ENCODE measurements at regions not wholly inside any gene's neighbourhood (a gene's known extent, or its start where the extent isn't known, plus 50 kb on each side); places are given as distances from the start of the nearest gene placed in this dataset.

DNA sequence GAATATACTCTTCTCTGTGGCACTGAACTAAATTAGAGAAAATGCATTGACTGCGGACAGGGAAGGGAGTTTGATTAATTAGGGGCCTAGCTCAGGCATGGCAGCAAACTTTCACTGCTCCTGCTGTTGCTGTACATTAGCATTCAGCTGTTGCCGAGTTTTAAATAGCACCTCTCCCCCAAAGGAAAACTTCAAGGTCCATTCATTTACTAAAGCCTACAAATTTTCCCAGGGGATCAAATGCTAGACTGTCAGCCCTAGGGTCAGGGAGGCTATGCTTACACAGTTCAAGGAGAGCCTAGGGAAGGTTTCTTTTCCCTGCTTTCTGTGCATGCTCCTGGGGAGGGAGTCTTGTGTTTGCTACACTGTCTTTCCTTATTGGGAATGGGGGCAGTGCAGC lies 60.0 kb upstream of the GZMB start:
- no peak for DNase-seq (ENCODE audit: low read depth)
- no peak overlapping the region for H3K4me3 ChIP-seq (ENCODE audit: low read depth, low read length)
- TF ChIP-seq, protein P1, sequence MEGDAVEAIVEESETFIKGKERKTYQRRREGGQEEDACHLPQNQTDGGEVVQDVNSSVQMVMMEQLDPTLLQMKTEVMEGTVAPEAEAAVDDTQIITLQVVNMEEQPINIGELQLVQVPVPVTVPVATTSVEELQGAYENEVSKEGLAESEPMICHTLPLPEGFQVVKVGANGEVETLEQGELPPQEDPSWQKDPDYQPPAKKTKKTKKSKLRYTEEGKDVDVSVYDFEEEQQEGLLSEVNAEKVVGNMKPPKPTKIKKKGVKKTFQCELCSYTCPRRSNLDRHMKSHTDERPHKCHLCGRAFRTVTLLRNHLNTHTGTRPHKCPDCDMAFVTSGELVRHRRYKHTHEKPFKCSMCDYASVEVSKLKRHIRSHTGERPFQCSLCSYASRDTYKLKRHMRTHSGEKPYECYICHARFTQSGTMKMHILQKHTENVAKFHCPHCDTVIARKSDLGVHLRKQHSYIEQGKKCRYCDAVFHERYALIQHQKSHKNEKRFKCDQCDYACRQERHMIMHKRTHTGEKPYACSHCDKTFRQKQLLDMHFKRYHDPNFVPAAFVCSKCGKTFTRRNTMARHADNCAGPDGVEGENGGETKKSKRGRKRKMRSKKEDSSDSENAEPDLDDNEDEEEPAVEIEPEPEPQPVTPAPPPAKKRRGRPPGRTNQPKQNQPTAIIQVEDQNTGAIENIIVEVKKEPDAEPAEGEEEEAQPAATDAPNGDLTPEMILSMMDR (IDR thresholded peaks at IDR 0.05; ENCODE audit: insufficient read depth, low read length) = no peak

DNA sequence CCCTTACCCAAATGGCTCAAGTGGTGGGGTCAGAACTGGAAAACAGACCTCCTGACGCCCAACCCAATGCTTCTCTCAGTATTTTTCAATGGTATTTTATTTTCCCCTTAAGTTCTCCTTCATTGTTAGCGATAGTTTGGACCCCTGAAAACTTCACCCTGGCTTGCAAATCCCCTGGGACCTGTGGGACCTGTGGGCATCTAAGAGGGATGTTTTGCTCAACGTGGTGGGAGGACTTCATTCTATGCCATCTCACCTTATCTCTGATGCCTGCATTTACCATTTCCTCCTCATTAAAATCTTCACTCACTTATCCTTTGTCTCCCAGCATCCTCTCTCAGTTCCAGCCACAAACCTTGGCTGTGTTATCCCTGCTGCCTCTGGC lies 59.4 kb upstream of the GZMB start:
- DNase-seq (ENCODE audit: low read depth) = no peak
- H3K4me3 ChIP-seq (ENCODE audit: low read depth, low read length) = no peak overlapping the region
- TF ChIP-seq, protein P1 (IDR thresholded peaks at IDR 0.05; ENCODE audit: insufficient read depth, low read length) = no peak

DNA sequence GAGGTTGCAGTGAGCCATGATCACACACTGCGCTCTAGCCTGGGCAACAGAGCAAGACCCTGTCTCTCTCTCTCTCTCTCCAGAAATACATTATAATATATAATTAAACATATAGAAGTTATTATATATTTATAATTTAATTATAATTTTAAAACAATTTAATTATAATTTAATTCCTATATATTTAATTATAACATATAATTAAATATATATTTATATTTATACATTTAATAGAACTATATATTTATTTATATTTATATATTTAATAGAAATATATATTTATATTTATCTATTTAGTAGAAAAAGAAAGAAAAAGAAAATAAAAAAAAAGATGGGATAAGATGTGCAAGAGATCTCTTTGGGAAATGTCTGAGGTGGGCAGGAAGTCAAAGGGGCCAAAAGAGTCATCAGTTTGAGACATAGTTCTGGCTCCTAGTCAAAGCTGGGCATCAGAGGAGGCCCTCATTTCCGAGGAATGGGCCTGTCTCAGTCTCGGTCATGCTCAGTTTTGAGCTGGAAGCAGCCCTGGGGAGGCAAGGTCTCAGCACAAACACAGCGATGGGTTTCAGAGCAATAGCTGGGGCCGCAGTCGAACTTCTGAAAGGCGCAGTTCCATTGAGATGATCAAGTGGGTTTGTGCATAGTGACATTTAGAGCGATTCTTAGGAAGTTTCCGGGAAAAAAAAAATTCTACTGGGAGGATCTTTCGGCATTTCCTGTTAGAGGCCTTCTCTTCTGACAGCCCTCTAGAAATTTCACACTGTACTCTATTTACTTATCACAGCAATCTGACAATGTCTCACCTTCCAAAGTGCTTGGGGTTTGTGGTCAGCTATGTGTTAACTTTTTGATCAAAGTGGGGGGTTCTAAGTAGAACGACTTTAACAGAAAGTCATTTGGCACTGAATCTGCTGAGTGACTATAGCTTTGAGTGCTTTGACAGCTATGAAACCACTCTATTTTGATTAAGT lies 58.7 kb upstream of the GZMB start:
- TF ChIP-seq, protein P1 (IDR thresholded peaks at IDR 0.05; ENCODE audit: insufficient read depth, low read length) = no peak
- H3K4me3 ChIP-seq (ENCODE audit: low read depth, low read length) = no peak overlapping the region
- no peak for DNase-seq (ENCODE audit: low read depth)

DNA sequence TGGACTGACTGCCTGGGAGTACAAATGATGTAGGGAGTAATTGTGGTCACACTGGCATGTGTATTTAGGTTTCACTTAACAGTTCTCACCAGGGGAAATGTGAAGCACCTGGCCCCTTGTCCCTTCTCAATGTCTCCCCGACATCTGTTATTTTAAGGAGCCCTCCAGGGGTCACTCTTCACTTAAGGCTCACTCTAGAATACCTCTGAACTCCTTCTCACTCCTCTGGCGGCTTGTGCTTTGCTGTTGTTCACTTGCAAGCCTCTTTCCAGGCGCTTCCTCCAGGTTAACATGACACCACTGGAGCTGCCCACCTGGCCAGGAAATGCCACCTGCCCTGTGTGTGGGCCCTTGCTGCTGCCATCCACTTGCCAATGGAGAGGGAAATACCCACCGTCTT lies 56.5 kb upstream of the GZMB start:
- H3K4me3 ChIP-seq (ENCODE audit: low read depth, low read length) = no peak overlapping the region
- TF ChIP-seq, protein P1 (IDR thresholded peaks at IDR 0.05; ENCODE audit: insufficient read depth, low read length) = no peak
- DNase-seq (ENCODE audit: low read depth) = no peak

DNA sequence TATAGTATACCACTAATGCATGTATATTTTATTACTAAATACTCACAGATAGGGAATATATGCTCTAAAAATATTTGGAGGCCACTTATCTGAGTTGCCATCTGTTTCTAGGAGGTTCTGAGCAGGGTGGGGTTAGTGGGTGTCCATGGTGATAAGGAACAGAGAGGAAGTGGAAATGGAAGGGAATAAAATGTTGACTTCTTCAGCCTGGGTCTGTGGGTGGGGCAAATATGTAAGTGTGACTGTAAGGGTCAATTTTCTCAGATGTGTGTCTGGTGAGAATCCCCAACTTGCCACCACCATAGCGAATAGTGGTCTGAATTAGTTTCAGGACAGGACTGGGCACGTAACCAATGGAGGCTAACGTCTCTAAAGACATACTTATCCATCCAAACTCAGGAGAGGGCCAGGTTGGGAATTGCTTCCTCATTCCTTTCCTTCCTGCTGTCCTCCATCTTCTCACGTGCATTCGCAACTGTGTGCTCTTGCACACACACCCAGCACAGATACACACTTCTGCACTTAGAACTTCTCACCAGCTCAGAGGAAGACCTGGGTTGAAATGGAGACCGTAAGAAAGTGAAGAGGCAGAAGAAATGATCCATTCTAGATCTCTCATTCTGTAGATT lies 54.2 kb upstream of the GZMB start:
- TF ChIP-seq, protein P1 (IDR thresholded peaks at IDR 0.05; ENCODE audit: insufficient read depth, low read length) = no peak

More for the DNA sequence above, 54.2 kb upstream of the GZMB start:
- DNase-seq (ENCODE audit: low read depth) = no peak
- no peak overlapping the region for H3K4me3 ChIP-seq (ENCODE audit: low read depth, low read length)

All from fibroblast of the aortic adventitia (primary cell).